Left ventricle myocardium inferior (tissue), 1 donor: ENCODE measurements at regions not wholly inside any gene's neighbourhood (a gene's known extent, or its start where the extent isn't known, plus 50 kb on each side); places are given as distances from the start of the nearest gene placed in this dataset.

Source experiments
- DNase-seq: peaks from one replicate; pipeline ENCODE4 v3.0.0-alpha.2; 2020
- H3K27ac ChIP-seq: fragments of 200-600 bp; replicated peaks from 2 replicates; pipeline ENCODE4 v1.8.0; 2021
- H3K27me3 ChIP-seq: fragments of 200-600 bp; 2 replicates; pipeline ENCODE4 v1.8.0; 2021; ENCODE audit warnings: low read depth
- H3K36me3 ChIP-seq: fragments of 200-600 bp; 2 replicates; pipeline ENCODE4 v1.8.0; 2021
- H3K4me1 ChIP-seq: fragments of 200-600 bp; 2 replicates; pipeline ENCODE4 v1.8.0; 2021
- H3K4me3 ChIP-seq: fragments of 200-600 bp; 2 replicates; pipeline ENCODE4 v1.8.0; 2021; ENCODE audit warnings: mild to moderate bottlenecking, moderate library complexity
- H3K9me3 ChIP-seq: fragments of 200-600 bp; replicated peaks from 2 replicates; pipeline ENCODE4 v1.8.0; 2021
- CTCF ChIP-seq: fragments of 200-600 bp; IDR thresholded peaks from 2 replicates; pipeline ENCODE4 v1.8.0; 2021; ENCODE audit warnings: antibody characterized with exemption, mild to moderate bottlenecking, borderline replicate concordance
- intact Hi-C: fragments of 100-400 bp; cut with micrococcal nuclease; formaldehyde crosslinking; loops from one replicate; pipeline ENCODE4 v1.11.0; 2022
- donor health status: DM: no; HTN: yes; CAD: no; lungs with severe emphysema.

- Histone ChIP-seq H3K27ac (no peak overlapping the region), H3K27me3 (no peaks in the 10 kb centered on the region), H3K4me1 (no peaks in the 10 kb centered on the region), H3K36me3 (no peaks in the 10 kb centered on the region), H3K9me3 (no peaks in the 10 kb centered on the region), H3K4me3 (no peak overlapping the region)
- no peak for DNase-seq
- no peak for TF ChIP-seq CTCF
- intact Hi-C loops, result no loop called here
Observed at GRCh38 chr10:65294329-65294728, 1631.5 kb upstream of the LRRTM3 start.

- intact Hi-C loops, result no loop called here
- no peaks in the 10 kb centered on the region for H3K4me1 ChIP-seq
- H3K9me3 ChIP-seq, result no peaks in the 10 kb centered on the region
- no peak for TF ChIP-seq CTCF
- H3K27ac ChIP-seq, result no peak overlapping the region
- DNase-seq, result no peak
- H3K36me3 ChIP-seq, result no peaks in the 10 kb centered on the region
- no peak overlapping the region for H3K4me3 ChIP-seq
- H3K27me3 ChIP-seq, result no peaks in the 10 kb centered on the region
Observed at GRCh38 chr10:65301181-65301580, 1624.7 kb upstream of the LRRTM3 start.

GRCh38 chr10:65306201-65306600 is 1619.6 kb upstream of the LRRTM3 start:
- intact Hi-C loops, result no loop called here

GRCh38 chr10:65312876-65313275 is 1613.0 kb upstream of the LRRTM3 start:
- Histone ChIP-seq H3K4me1 (no peaks in the 10 kb centered on the region), H3K27ac (no peak overlapping the region), H3K36me3 (no peaks in the 10 kb centered on the region), H3K27me3 (no peaks in the 10 kb centered on the region), H3K4me3 (no peak overlapping the region), H3K9me3 (no peaks in the 10 kb centered on the region)
- TF ChIP-seq CTCF, result no peak
- DNase-seq, result no peak
- intact Hi-C loops, result no loop called here

More at GRCh38 chr10:65306201-65306600, 1619.6 kb upstream of the LRRTM3 start:
- TF ChIP-seq CTCF, result no peak
- H3K36me3 ChIP-seq, result no peaks in the 10 kb centered on the region
- no peak overlapping the region for H3K4me3 ChIP-seq
- DNase-seq, result no peak
- H3K27ac ChIP-seq, result no peak overlapping the region
- H3K4me1 ChIP-seq, result no peaks in the 10 kb centered on the region
- no peaks in the 10 kb centered on the region for H3K27me3 ChIP-seq
- no peaks in the 10 kb centered on the region for H3K9me3 ChIP-seq

- no peaks in the 10 kb centered on the region for H3K9me3 ChIP-seq
- no peaks in the 10 kb centered on the region for H3K36me3 ChIP-seq
- H3K27ac ChIP-seq, result no peak overlapping the region
- no peaks in the 10 kb centered on the region for H3K27me3 ChIP-seq
- no peak for DNase-seq
- TF ChIP-seq CTCF, result no peak
- no peaks in the 10 kb centered on the region for H3K4me1 ChIP-seq
- intact Hi-C loops, result no loop called here
- H3K4me3 ChIP-seq, result no peak overlapping the region
Observed at GRCh38 chr10:65313406-65313805, 1612.4 kb upstream of the LRRTM3 start.

- Histone ChIP-seq H3K9me3 (no peaks in the 10 kb centered on the region), H3K27ac (no peak overlapping the region), H3K4me1 (no peaks in the 10 kb centered on the region), H3K27me3 (no peaks in the 10 kb centered on the region), H3K36me3 (no peaks in the 10 kb centered on the region), H3K4me3 (no peak overlapping the region)
- intact Hi-C loops, result no loop called here
- no peak for DNase-seq
- no peak for TF ChIP-seq CTCF
Observed at GRCh38 chr10:65314253-65314652, 1611.6 kb upstream of the LRRTM3 start.
